HEK293T (cell line): ENCODE measurements at regions not wholly inside any gene's neighbourhood (a gene's known extent, or its start where the extent isn't known, plus 50 kb on each side); places are given as distances from the start of the nearest gene placed in this dataset.

Experiments used
- CTCF ChIA-PET: fragments of 350-600 bp; formaldehyde crosslinking; extraction: SDS; loops from one replicate; lab custom pipeline; 2021; ENCODE audit warnings: antibody characterized with exemption, inconsistent platforms; lab: Yijun Ruan, JAX
- POLR2A ChIA-PET: fragments of 350-600 bp; formaldehyde crosslinking; extraction: SDS; loops from one replicate; lab custom pipeline; 2020; ENCODE audit warnings: antibody characterized with exemption, inconsistent platforms; lab: Yijun Ruan, JAX
- DNase-seq: peaks from one replicate; pipeline ENCODE4 v3.0.0; 2012; ENCODE audit warnings: mixed read lengths; ENCODE audit errors: extremely low spot score
- ARNT ChIP-seq: fragments of 450-650 bp; IDR thresholded peaks from 2 replicates; pipeline ENCODE4 v1.6.1; 2017; ENCODE audit warnings: mild to moderate bottlenecking
- BHLHE40 ChIP-seq: fragments of 450-650 bp; IDR thresholded peaks from 2 replicates; pipeline ENCODE4 v1.6.1; 2016; ENCODE audit warnings: mild to moderate bottlenecking, moderate library complexity, borderline replicate concordance
- CTBP1 ChIP-seq: fragments of 450-650 bp; IDR thresholded peaks from 2 replicates; pipeline ENCODE4 v1.6.1; 2016; ENCODE audit warnings: borderline replicate concordance
- ELF4 ChIP-seq: fragments of 450-650 bp; IDR thresholded peaks from 2 replicates; pipeline ENCODE4 v1.6.1; 2017; ENCODE audit warnings: antibody characterized with exemption
- FOXA1 ChIP-seq: fragments of 450-650 bp; IDR thresholded peaks from 2 replicates; pipeline ENCODE4 v1.6.1; 2016; ENCODE audit warnings: mild to moderate bottlenecking
- FOXK2 ChIP-seq: fragments of 450-650 bp; IDR thresholded peaks from 2 replicates; pipeline ENCODE4 v1.6.1; 2016; ENCODE audit warnings: mild to moderate bottlenecking
- FOXM1 ChIP-seq: fragments of 450-650 bp; IDR thresholded peaks from 2 replicates; pipeline ENCODE4 v1.6.1; 2017; ENCODE audit warnings: mild to moderate bottlenecking, borderline replicate concordance
- HDGF ChIP-seq: fragments of 450-650 bp; IDR thresholded peaks from 2 replicates; pipeline ENCODE4 v1.6.1; 2017; ENCODE audit warnings: antibody characterized with exemption, borderline replicate concordance
- L3MBTL2 ChIP-seq: fragments of 450-650 bp; conservative IDR thresholded peaks from 2 replicates; pipeline ENCODE4 v1.6.1; 2016; ENCODE audit warnings: mild to moderate bottlenecking
- LEF1 ChIP-seq: fragments of 450-650 bp; IDR thresholded peaks from 2 replicates; pipeline ENCODE4 v1.6.1; 2017; ENCODE audit warnings: mild to moderate bottlenecking, borderline replicate concordance
- NFRKB ChIP-seq: fragments of 450-650 bp; IDR thresholded peaks from 2 replicates; pipeline ENCODE4 v1.6.1; 2016; ENCODE audit warnings: mild to moderate bottlenecking, moderate library complexity
- SP1 ChIP-seq: fragments of 450-650 bp; IDR thresholded peaks from 2 replicates; pipeline ENCODE4 v1.6.1; 2017
- SUZ12 ChIP-seq: fragments of 450-650 bp; IDR thresholded peaks from 2 replicates; pipeline ENCODE4 v1.6.1; 2016; ENCODE audit warnings: mild to moderate bottlenecking
- TARDBP ChIP-seq: fragments of 450-650 bp; IDR thresholded peaks from 2 replicates; pipeline ENCODE4 v1.6.1; 2016
- ZNF384 ChIP-seq: fragments of 450-650 bp; IDR thresholded peaks from 2 replicates; pipeline ENCODE4 v1.6.1; 2016
- TF ChIP-seq, protein P1 (sequence below): fragments of 450-650 bp; IDR thresholded peaks from 2 replicates; pipeline ENCODE4 v1.6.1; 2016

GRCh38 chr10:88150339-88150738 is 286.9 kb downstream of the PTEN start:
- no peak for DNase-seq
- CTCF ChIA-PET = no interaction called here

GRCh38 chr10:88152728-88153133 is 289.3 kb downstream of the PTEN start:
- ChIA-PET CTCF (no interaction called here), POLR2A (no interaction called here)
- no peak for TF ChIP-seq SP1
- no peak for TF ChIP-seq FOXA1
- TF ChIP-seq TARDBP = no peak
- TF ChIP-seq FOXK2 = no peak
- no peak for TF ChIP-seq HDGF
- no peak for TF ChIP-seq BHLHE40
- no peak for TF ChIP-seq FOXM1
- TF ChIP-seq L3MBTL2 = no peak
- TF ChIP-seq, protein P1, sequence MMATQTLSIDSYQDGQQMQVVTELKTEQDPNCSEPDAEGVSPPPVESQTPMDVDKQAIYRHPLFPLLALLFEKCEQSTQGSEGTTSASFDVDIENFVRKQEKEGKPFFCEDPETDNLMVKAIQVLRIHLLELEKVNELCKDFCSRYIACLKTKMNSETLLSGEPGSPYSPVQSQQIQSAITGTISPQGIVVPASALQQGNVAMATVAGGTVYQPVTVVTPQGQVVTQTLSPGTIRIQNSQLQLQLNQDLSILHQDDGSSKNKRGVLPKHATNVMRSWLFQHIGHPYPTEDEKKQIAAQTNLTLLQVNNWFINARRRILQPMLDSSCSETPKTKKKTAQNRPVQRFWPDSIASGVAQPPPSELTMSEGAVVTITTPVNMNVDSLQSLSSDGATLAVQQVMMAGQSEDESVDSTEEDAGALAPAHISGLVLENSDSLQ = no peak
- no peak for TF ChIP-seq ZNF384
- no peak for TF ChIP-seq LEF1
- no peak for TF ChIP-seq CTBP1
- TF ChIP-seq NFRKB = no peak
- TF ChIP-seq ARNT = no peak
- no peak for TF ChIP-seq SUZ12
- no peak for TF ChIP-seq ELF4
- no peak for DNase-seq

More at GRCh38 chr10:88150339-88150738, 286.9 kb downstream of the PTEN start:
- POLR2A ChIA-PET = no interaction called here
- no peak for TF ChIP-seq BHLHE40
- TF ChIP-seq L3MBTL2 = no peak

DNA sequence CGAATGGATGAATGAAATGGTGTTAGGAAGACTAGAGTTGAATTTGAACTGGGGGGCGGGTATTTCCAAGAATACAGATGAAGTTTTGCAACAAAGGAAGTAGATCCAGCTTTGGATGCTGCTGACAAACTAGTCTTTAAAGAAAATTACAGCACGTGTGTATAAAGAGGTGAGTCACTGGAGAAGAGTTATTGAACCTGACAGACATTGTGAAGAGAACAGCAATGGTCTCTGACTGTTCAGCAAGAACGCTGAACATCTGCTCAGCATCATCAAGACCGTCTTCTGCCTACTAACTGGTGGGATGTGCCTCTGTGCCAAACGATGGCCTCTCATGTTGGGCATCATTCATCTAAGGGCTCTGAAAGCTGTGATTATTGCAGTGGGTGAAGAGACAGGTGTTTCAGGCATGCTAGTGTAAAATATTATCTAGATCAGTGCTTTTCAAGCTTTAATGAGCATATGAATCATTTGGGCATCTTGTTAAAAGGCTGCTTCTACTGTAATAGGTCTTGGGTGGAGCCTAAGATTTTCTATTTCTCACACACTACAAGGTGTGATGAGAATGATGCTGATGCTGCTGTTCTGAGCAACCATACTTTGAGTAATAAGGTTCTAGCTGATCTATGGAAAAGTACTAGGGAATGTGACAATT is 291.3 kb downstream of the PTEN start:
- DNase-seq = no peak
- ChIA-PET CTCF (no interaction called here), POLR2A (no interaction called here)
- TF ChIP-seq, protein P1 = no peak
- no peak for TF ChIP-seq ARNT
- no peak for TF ChIP-seq SP1

GRCh38 chr10:88156341-88156740 is 292.9 kb downstream of the PTEN start:
- no peak for DNase-seq
- TF ChIP-seq L3MBTL2 (no peak), HDGF (no peak), FOXK2 (no peak), ELF4 (no peak), BHLHE40 (no peak), FOXA1 (no peak), FOXM1 (no peak), LEF1 (no peak)
- ChIA-PET CTCF (no interaction called here), POLR2A (no interaction called here)

GRCh38 chr10:88157981-88158465 is 294.6 kb downstream of the PTEN start:
- TF ChIP-seq FOXK2 (no peak), SP1 (no peak), FOXM1 (no peak), ELF4 (no peak), SUZ12 (no peak), HDGF (no peak), NFRKB (no peak)
- TF ChIP-seq, protein P1 = no peak
- DNase-seq = no peak
- ChIA-PET POLR2A (no interaction called here), CTCF (no interaction called here)

DNA sequence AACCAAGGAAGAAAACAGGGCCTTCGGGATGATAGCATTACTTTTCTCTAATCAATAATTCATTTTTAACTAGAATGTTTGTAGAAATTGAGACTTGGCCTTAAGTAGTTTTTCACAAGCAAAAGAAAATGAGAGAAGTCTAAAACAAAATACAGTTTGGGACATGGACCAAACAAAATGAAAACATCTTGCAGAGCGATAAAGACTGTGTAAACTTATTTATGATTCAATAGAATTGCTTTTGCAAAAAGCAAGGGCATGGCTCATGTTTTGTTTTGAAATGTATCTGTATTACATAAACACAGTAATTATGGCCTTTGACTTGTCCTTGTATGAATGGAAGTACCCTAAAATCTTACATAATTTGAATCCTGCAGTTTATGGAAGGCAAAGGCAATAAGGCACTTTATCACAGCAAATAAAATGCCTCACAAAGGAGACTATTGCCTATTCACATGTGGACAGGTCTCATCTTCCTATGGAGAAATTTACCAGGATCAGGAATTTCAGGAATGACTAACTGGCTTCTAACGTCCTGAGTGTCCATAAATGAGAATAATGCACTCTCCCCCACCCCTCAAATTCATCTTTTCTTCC is 295.2 kb downstream of the PTEN start:
- ChIA-PET CTCF (no interaction called here), POLR2A (no interaction called here)
- TF ChIP-seq SUZ12 = no peak
- DNase-seq = no peak

DNA sequence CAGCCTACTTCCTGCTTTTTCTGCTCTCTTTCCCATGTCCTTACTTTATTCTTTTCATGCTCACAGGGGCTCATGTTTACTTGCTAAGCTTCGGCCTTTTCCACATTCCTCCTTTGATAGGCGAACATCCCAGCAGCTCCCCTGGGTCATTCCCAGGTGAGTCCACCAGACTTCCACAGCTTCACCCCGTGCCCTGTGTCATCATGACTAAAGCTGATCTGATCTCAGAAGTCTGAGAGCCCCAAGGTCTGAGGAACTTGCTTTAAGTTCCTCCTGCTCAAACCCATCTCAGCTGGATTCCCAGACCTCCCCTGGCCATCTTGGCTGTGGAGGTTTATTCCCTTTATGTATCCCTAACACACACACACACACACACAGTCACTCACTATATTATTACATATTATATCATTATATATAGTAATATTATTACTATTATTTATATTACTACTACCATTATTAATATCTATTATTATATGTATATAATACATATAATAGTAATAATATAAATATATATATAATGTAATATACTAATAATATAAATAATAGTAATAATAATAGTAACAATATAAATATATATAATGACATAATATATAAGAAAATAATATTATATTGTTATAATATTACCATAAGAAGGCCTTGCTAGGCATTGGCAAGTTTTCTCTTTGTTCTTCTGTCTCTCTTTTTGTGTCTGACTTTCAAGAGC is 295.9 kb downstream of the PTEN start:
- no peak for DNase-seq
- CTCF ChIA-PET = no interaction called here
- TF ChIP-seq ELF4 (no peak), NFRKB (no peak), SUZ12 (no peak), SP1 (no peak), FOXM1 (no peak), FOXK2 (no peak), CTBP1 (no peak)
- TF ChIP-seq, protein P1 = no peak
- POLR2A ChIA-PET = no interaction called here
